ENCODE measurements at regions not wholly inside any gene's neighbourhood (a gene's known extent, or its start where the extent isn't known, plus 50 kb on each side); places are given as distances from the start of the nearest gene placed in this dataset.
A peak's percentile ranks its signal among the peaks of the same experiment; 100 is the strongest.

DNA sequence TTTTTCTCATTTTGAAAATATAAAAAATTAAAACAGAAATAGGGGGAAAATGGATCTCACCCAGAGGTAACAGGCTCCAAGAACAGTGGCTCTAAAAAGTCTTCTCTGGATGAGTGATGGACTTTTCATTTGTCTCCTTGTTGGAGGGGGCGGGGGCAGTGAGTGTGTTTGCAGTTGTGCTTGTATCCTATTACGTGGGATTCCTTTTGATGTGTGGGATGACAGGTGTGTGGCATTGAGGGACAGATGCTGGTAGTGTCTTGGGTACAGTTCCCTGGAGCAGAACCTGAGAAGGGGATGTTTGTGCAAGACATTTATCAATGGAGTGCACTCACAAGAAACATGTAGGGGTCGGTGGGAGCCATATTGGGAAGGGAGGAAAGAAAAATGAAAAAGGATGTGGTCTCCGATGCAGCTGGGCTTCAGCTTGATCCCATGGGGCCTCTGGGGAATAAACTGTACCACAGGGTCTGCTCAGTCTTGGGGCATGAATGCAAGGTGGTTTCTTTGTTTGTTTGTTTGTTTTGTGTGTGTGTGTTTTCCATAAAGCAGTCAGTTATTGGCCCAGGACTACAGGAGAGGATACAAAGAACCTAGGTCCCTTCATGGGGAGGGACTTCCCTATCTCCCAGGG, 120.0 kb upstream of the SLC35G4 start (continued):
- no peak for TF ChIP-seq AKAP8 (CRISPR knock-in tag; IDR thresholded peaks at IDR 0.05)

DNA sequence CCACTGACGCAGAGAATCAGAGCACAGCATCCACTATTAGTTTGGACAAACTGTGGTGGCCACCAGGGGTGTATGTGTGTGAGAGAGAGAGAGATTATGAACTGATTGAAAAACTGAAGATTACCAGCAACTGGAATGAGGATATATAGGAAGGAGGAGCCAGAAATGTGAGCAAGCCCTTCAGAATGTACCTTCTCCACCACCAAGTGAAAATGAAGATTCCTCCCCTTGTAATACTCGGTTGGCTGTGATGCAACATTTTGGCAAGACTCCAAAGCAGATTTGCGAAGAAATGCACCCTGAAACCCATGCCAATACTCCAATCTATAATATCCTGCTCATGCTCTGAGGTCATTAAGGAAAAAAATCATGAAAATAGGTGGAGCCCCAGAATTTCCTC, 121.2 kb upstream of the SLC35G4 start:
- Histone ChIP-seq H3K9ac (ENCODE audit: insufficient read depth, low read depth, low read length) (no peak overlapping the region), H3K9me3 (ENCODE audit: low read length) (no peaks in the 10 kb centered on the region), H3K4me1 (ENCODE audit: insufficient read depth, low read length) (peaks cover 8% of the 10 kb centered on the region), H2AFZ (ENCODE audit: low read length) (no peak overlapping the region), H3K4me2 (ENCODE audit: low read depth, low read length) (no peak overlapping the region), H3K79me2 (ENCODE audit: insufficient read depth, low read length) (no peaks in the 10 kb centered on the region), H3K4me3 (replicated peaks in 1 of 3; ENCODE audit: insufficient read depth in 1 of 3, low read depth in 2 of 3, low read length in 3 of 3) (no peak overlapping the region), H4K20me1 (ENCODE audit: insufficient read depth, low read length) (no peaks in the 10 kb centered on the region), H3K27me3 (ENCODE audit: control insufficient read depth in 1 of 2, insufficient read depth in 2 of 2, low read length in 2 of 2) (no peaks in the 10 kb centered on the region), H3K36me3 (replicated peaks in 1 of 2; ENCODE audit: control insufficient read depth in 1 of 2, insufficient read depth in 2 of 2, low read length in 2 of 2) (no peaks in the 10 kb centered on the region), H3K27ac (ENCODE audit: extremely low read length, insufficient read depth, low read length) (no peak overlapping the region)
- 52% methylated on average over 3 of the region's 3 CpGs for WGBS (ENCODE audit: low lambda C conversion rate)
- no peak for ATAC-seq
- POLR2A ChIA-PET = no interaction called here
- in situ Hi-C loops (cut with HindIII; ENCODE audit: extremely low pct_ligation_motif_present, low pct_unique_long_range_greater_than_20kb) (no loop called here), intact Hi-C loops (cut with micrococcal nuclease; ENCODE audit: unreplicated experiment) (no loop called here)
- no peak for DNase-seq (ENCODE audit: low spot score)
- CTCF ChIA-PET (ENCODE audit: low intra/inter-chr PET ratio, low total read pairs) = no interaction called here
- no peak for FAIRE-seq
- TF ChIP-seq TGIF2 (CRISPR knock-in tag; IDR thresholded peaks at IDR 0.05) (no peak), CEBPB (IDR thresholded peaks at IDR 0.05; ENCODE audit: borderline replicate concordance, low read depth, low read length) (peak; percentile 39; the same call in 1 of the 2 replicates)
- BruUV-seq (replicated peaks) = no TSS peak

DNA sequence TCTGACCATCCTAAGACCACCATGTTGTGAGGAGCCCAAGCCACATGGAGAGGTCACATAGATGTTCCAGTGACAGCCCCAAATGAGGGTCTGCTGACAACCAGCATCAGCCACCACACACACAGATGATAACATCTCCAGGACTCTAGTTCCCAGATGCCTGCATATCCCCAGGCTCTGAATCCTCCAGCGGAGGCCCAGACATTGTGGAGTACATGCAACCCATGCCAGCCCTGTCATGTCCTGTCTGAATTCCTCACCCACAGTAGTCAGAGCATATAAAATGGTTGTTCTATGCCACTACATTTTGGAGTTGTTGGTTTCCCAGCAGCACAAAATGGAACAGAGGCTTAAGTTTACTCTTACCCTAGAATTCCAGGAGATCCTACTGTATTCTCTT, 122.0 kb upstream of the SLC35G4 start:
- no peak for DNase-seq (ENCODE audit: low spot score)
- TF ChIP-seq POLR2G (IDR thresholded peaks at IDR 0.05; ENCODE audit: low read depth, low read length) (no peak), HOXD1 (CRISPR knock-in tag; IDR thresholded peaks at IDR 0.05) (no peak), ZNF30 (CRISPR knock-in tag; IDR thresholded peaks at IDR 0.05) (no peak), ZNF484 (CRISPR knock-in tag; IDR thresholded peaks at IDR 0.05; ENCODE audit: borderline replicate concordance, low read depth) (no peak), BRD4 (CRISPR knock-in tag; IDR thresholded peaks at IDR 0.05) (no peak), ARHGAP35 (CRISPR knock-in tag; IDR thresholded peaks at IDR 0.05; ENCODE audit: borderline replicate concordance) (no peak), MEIS2 (CRISPR knock-in tag; IDR thresholded peaks at IDR 0.05) (no peak), TBP (CRISPR knock-in tag; IDR thresholded peaks at IDR 0.05) (no peak), RBAK (CRISPR knock-in tag; IDR thresholded peaks at IDR 0.05) (no peak), ZFP62 (CRISPR knock-in tag; IDR thresholded peaks at IDR 0.05) (no peak), NFATC3 (CRISPR knock-in tag; IDR thresholded peaks at IDR 0.05) (no peak)
- TF ChIP-seq, protein P1, sequence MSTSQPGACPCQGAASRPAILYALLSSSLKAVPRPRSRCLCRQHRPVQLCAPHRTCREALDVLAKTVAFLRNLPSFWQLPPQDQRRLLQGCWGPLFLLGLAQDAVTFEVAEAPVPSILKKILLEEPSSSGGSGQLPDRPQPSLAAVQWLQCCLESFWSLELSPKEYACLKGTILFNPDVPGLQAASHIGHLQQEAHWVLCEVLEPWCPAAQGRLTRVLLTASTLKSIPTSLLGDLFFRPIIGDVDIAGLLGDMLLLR (CRISPR knock-in tag; IDR thresholded peaks at IDR 0.05) = no peak
- CTCF ChIA-PET (ENCODE audit: low intra/inter-chr PET ratio, low total read pairs) = no interaction called here
- H3K9ac ChIP-seq (ENCODE audit: insufficient read depth, low read depth, low read length) = no peak overlapping the region
- BruUV-seq (replicated peaks) = no TSS peak
- ATAC-seq = no peak
- no peak overlapping the region for H3K4me2 ChIP-seq (ENCODE audit: low read depth, low read length)
- no peaks in the 10 kb centered on the region for H3K9me3 ChIP-seq (ENCODE audit: low read length)
- POLR2A ChIA-PET = no interaction called here
- no peak overlapping the region for H2AFZ ChIP-seq (ENCODE audit: low read length)
- in situ Hi-C loops (cut with HindIII; ENCODE audit: extremely low pct_ligation_motif_present, low pct_unique_long_range_greater_than_20kb) = no loop called here
- no peaks in the 10 kb centered on the region for H3K36me3 ChIP-seq (replicated peaks in 1 of 2; ENCODE audit: control insufficient read depth in 1 of 2, insufficient read depth in 2 of 2, low read length in 2 of 2)
- no peak overlapping the region for H3K27ac ChIP-seq (ENCODE audit: extremely low read length, insufficient read depth, low read length)
- WGBS (ENCODE audit: low lambda C conversion rate) = no CpG with 5 or more reads among the region's 1 CpG
- H3K79me2 ChIP-seq (ENCODE audit: insufficient read depth, low read length) = no peaks in the 10 kb centered on the region
- no peaks in the 10 kb centered on the region for H3K27me3 ChIP-seq (ENCODE audit: control insufficient read depth in 1 of 2, insufficient read depth in 2 of 2, low read length in 2 of 2)
- H3K4me1 ChIP-seq (ENCODE audit: insufficient read depth, low read length) = peaks cover 13% of the 10 kb centered on the region
- intact Hi-C loops (cut with micrococcal nuclease; ENCODE audit: unreplicated experiment) = no loop called here
- no peak for FAIRE-seq
- no peak overlapping the region for H3K4me3 ChIP-seq (replicated peaks in 1 of 3; ENCODE audit: insufficient read depth in 1 of 3, low read depth in 2 of 3, low read length in 3 of 3)
- H4K20me1 ChIP-seq (ENCODE audit: insufficient read depth, low read length) = no peaks in the 10 kb centered on the region
